Keratinocyte (primary cell): ENCODE measurements at regions not wholly inside any gene's neighbourhood (a gene's known extent, or its start where the extent isn't known, plus 50 kb on each side); places are given as distances from the start of the nearest gene placed in this dataset.

Experiments used
- EZH2 ChIP-seq: IDR thresholded peaks from one replicate; pipeline ENCODE4 v1.6.1; 2012; ENCODE audit warnings: inconsistent platforms, mild to moderate bottlenecking, low read length, moderate library complexity
- TF ChIP-seq, protein P1 (sequence below), 3 experiments: IDR thresholded peaks in 1 of 3; conservative IDR thresholded peaks in 1 of 3; optimal IDR thresholded peaks in 1 of 3; 2 replicates in 2 of 3; 3 replicates in 1 of 3; pipeline versions ENCODE3 to v1.5.1; 2011; ENCODE audit warnings: low read length in 3 of 3, mild to moderate bottlenecking in 3 of 3, moderate library complexity in 2 of 3, control low read depth in 1 of 3, inconsistent platforms in 1 of 3; ENCODE audit not compliant: insufficient read depth in 2 of 3; ENCODE audit errors: extremely low read depth in 1 of 3

DNA sequence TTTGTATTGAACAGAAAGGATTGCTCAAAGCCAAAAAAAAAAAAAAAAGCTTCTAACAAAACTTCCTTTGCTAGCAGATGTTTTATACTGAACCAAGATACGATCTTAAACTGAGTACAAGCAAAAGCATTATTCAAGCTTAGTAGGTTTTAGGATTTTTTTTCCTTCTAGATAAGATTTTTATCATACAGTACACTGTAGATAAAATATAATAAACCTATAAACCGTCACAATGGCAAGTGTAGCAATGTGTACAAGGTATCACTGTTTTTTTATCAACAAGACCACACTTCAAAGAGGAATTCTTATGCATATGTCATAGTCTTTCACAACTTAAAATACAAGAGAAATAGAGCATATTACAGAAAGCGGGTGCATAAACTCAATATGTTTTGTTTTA, 56.5 kb upstream of the TRPM3 start:
- TF ChIP-seq, protein P1, sequence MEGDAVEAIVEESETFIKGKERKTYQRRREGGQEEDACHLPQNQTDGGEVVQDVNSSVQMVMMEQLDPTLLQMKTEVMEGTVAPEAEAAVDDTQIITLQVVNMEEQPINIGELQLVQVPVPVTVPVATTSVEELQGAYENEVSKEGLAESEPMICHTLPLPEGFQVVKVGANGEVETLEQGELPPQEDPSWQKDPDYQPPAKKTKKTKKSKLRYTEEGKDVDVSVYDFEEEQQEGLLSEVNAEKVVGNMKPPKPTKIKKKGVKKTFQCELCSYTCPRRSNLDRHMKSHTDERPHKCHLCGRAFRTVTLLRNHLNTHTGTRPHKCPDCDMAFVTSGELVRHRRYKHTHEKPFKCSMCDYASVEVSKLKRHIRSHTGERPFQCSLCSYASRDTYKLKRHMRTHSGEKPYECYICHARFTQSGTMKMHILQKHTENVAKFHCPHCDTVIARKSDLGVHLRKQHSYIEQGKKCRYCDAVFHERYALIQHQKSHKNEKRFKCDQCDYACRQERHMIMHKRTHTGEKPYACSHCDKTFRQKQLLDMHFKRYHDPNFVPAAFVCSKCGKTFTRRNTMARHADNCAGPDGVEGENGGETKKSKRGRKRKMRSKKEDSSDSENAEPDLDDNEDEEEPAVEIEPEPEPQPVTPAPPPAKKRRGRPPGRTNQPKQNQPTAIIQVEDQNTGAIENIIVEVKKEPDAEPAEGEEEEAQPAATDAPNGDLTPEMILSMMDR (optimal IDR thresholded peaks at IDR 0.05 in 1 of 3, IDR thresholded peaks at IDR 0.05 in 1 of 3, conservative IDR thresholded peaks at IDR 0.05 in 1 of 3; ENCODE audit: extremely low read depth in 1 of 3, insufficient read depth in 2 of 3, low read length in 3 of 3), result no peak
- no peak for TF ChIP-seq EZH2
